ENCODE measurements at regions not wholly inside any gene's neighbourhood (a gene's known extent, or its start where the extent isn't known, plus 50 kb on each side); places are given as distances from the start of the nearest gene placed in this dataset.

- H3K27me3 ChIP-seq (ENCODE audit: control insufficient read depth in 5 of 5, insufficient read depth in 4 of 5, low read length in 5 of 5), result no peaks in the 10 kb centered on the region
- H3K4me3 ChIP-seq (ENCODE audit: low read depth in 1 of 5, low read length in 5 of 5), result no peak overlapping the region
- H3K9ac ChIP-seq (ENCODE audit: low read length in 5 of 5), result no peak overlapping the region
- peaks cover 0 to 5% (median 0%) of the 10 kb centered on the region in 5 donors for H3K4me1 ChIP-seq (ENCODE audit: control insufficient read depth in 5 of 5, insufficient read depth in 5 of 5, low read length in 5 of 5)
- H3K9me3 ChIP-seq (ENCODE audit: control insufficient read depth in 5 of 5, low read length in 5 of 5), result peaks cover 5 to 12% (median 8%) of the 10 kb centered on the region in 5 donors
- H3K36me3 ChIP-seq (ENCODE audit: control insufficient read depth in 5 of 5, insufficient read depth in 5 of 5, low read length in 5 of 5), result no peaks in the 10 kb centered on the region
- no peak overlapping the region for H3K27ac ChIP-seq (ENCODE audit: low read depth, low read length)
Observed at GRCh38 chr1:78226784-78227183, 181.0 kb downstream of the GIPC2 start.

GRCh38 chr1:78227705-78228635, 182.2 kb downstream of the GIPC2 start:
- Histone ChIP-seq H3K4me1 (ENCODE audit: control insufficient read depth in 5 of 5, insufficient read depth in 5 of 5, low read length in 5 of 5) (peaks cover 0 to 5% (median 0%) of the 10 kb centered on the region in 5 donors), H3K27me3 (ENCODE audit: control insufficient read depth in 5 of 5, insufficient read depth in 4 of 5, low read length in 5 of 5) (no peaks in the 10 kb centered on the region), H3K9me3 (ENCODE audit: control insufficient read depth in 5 of 5, low read length in 5 of 5) (peaks cover 5 to 12% (median 8%) of the 10 kb centered on the region in 5 donors), H3K4me3 (ENCODE audit: low read depth in 1 of 5, low read length in 5 of 5) (no peak overlapping the region), H3K9ac (ENCODE audit: low read length in 5 of 5) (no peak overlapping the region), H3K27ac (ENCODE audit: low read depth, low read length) (no peak overlapping the region), H3K36me3 (ENCODE audit: control insufficient read depth in 5 of 5, insufficient read depth in 5 of 5, low read length in 5 of 5) (no peaks in the 10 kb centered on the region)

- Histone ChIP-seq H3K36me3 (ENCODE audit: control insufficient read depth in 5 of 5, insufficient read depth in 5 of 5, low read length in 5 of 5) (no peaks in the 10 kb centered on the region), H3K4me1 (ENCODE audit: control insufficient read depth in 5 of 5, insufficient read depth in 5 of 5, low read length in 5 of 5) (peaks cover 0 to 5% (median 0%) of the 10 kb centered on the region in 5 donors), H3K9ac (ENCODE audit: low read length in 5 of 5) (no peak overlapping the region), H3K27ac (ENCODE audit: low read depth, low read length) (no peak overlapping the region), H3K4me3 (ENCODE audit: low read depth in 1 of 5, low read length in 5 of 5) (no peak overlapping the region), H3K27me3 (ENCODE audit: control insufficient read depth in 5 of 5, insufficient read depth in 4 of 5, low read length in 5 of 5) (no peaks in the 10 kb centered on the region), H3K9me3 (ENCODE audit: control insufficient read depth in 5 of 5, low read length in 5 of 5) (peaks cover 5 to 12% (median 8%) of the 10 kb centered on the region in 5 donors)
Observed at GRCh38 chr1:78229344-78229743, 183.6 kb downstream of the GIPC2 start.

- no peaks in the 10 kb centered on the region for H3K27me3 ChIP-seq (ENCODE audit: control insufficient read depth in 5 of 5, insufficient read depth in 4 of 5, low read length in 5 of 5)
- peaks cover 0 to 5% (median 0%) of the 10 kb centered on the region in 5 donors for H3K4me1 ChIP-seq (ENCODE audit: control insufficient read depth in 5 of 5, insufficient read depth in 5 of 5, low read length in 5 of 5)
- no peak overlapping the region for H3K27ac ChIP-seq (ENCODE audit: low read depth, low read length)
- H3K4me3 ChIP-seq (ENCODE audit: low read depth in 1 of 5, low read length in 5 of 5), result no peak overlapping the region
- no peaks in the 10 kb centered on the region for H3K36me3 ChIP-seq (ENCODE audit: control insufficient read depth in 5 of 5, insufficient read depth in 5 of 5, low read length in 5 of 5)
- H3K9me3 ChIP-seq (ENCODE audit: control insufficient read depth in 5 of 5, low read length in 5 of 5), result peaks cover 5 to 11% (median 6%) of the 10 kb centered on the region in 5 donors
- H3K9ac ChIP-seq (ENCODE audit: low read length in 5 of 5), result no peak overlapping the region
Observed at GRCh38 chr1:78231477-78231876, 185.7 kb downstream of the GIPC2 start.

- H3K9ac ChIP-seq (ENCODE audit: low read length in 5 of 5), result no peak overlapping the region
- H3K4me1 ChIP-seq (ENCODE audit: control insufficient read depth in 5 of 5, insufficient read depth in 5 of 5, low read length in 5 of 5), result peaks cover 0 to 5% (median 0%) of the 10 kb centered on the region in 5 donors
- no peak overlapping the region for H3K4me3 ChIP-seq (ENCODE audit: low read depth in 1 of 5, low read length in 5 of 5)
- no peak overlapping the region for H3K27ac ChIP-seq (ENCODE audit: low read depth, low read length)
- H3K9me3 ChIP-seq (ENCODE audit: control insufficient read depth in 5 of 5, low read length in 5 of 5), result peaks cover 2 to 7% (median 3%) of the 10 kb centered on the region in 5 donors
- H3K36me3 ChIP-seq (ENCODE audit: control insufficient read depth in 5 of 5, insufficient read depth in 5 of 5, low read length in 5 of 5), result no peaks in the 10 kb centered on the region
- H3K27me3 ChIP-seq (ENCODE audit: control insufficient read depth in 5 of 5, insufficient read depth in 4 of 5, low read length in 5 of 5), result no peaks in the 10 kb centered on the region
Observed at GRCh38 chr1:78231894-78232293, 186.1 kb downstream of the GIPC2 start.

GRCh38 chr1:78232630-78233029, 186.9 kb downstream of the GIPC2 start:
- Histone ChIP-seq H3K27me3 (ENCODE audit: control insufficient read depth in 5 of 5, insufficient read depth in 4 of 5, low read length in 5 of 5) (no peaks in the 10 kb centered on the region), H3K36me3 (ENCODE audit: control insufficient read depth in 5 of 5, insufficient read depth in 5 of 5, low read length in 5 of 5) (no peaks in the 10 kb centered on the region), H3K9ac (ENCODE audit: low read length in 5 of 5) (no peak overlapping the region), H3K9me3 (ENCODE audit: control insufficient read depth in 5 of 5, low read length in 5 of 5) (no peaks in the 10 kb centered on the region), H3K4me1 (ENCODE audit: control insufficient read depth in 5 of 5, insufficient read depth in 5 of 5, low read length in 5 of 5) (peaks cover 0 to 5% (median 0%) of the 10 kb centered on the region in 5 donors), H3K4me3 (ENCODE audit: low read depth in 1 of 5, low read length in 5 of 5) (no peak overlapping the region), H3K27ac (ENCODE audit: low read depth, low read length) (no peak overlapping the region)

- no peaks in the 10 kb centered on the region for H3K36me3 ChIP-seq (ENCODE audit: control insufficient read depth in 5 of 5, insufficient read depth in 5 of 5, low read length in 5 of 5)
- H3K4me1 ChIP-seq (ENCODE audit: control insufficient read depth in 5 of 5, insufficient read depth in 5 of 5, low read length in 5 of 5), result no peaks in the 10 kb centered on the region
- H3K9ac ChIP-seq (ENCODE audit: low read length in 5 of 5), result no peak overlapping the region
Observed at GRCh38 chr1:78234496-78234895, 188.7 kb downstream of the GIPC2 start.

GRCh38 chr1:78236716-78237115, 190.9 kb downstream of the GIPC2 start:
- Histone ChIP-seq H3K36me3 (ENCODE audit: control insufficient read depth in 5 of 5, insufficient read depth in 5 of 5, low read length in 5 of 5) (no peaks in the 10 kb centered on the region), H3K9ac (ENCODE audit: low read length in 5 of 5) (no peak overlapping the region), H3K4me1 (ENCODE audit: control insufficient read depth in 5 of 5, insufficient read depth in 5 of 5, low read length in 5 of 5) (no peaks in the 10 kb centered on the region), H3K27me3 (ENCODE audit: control insufficient read depth in 5 of 5, insufficient read depth in 4 of 5, low read length in 5 of 5) (no peaks in the 10 kb centered on the region), H3K27ac (ENCODE audit: low read depth, low read length) (no peak overlapping the region), H3K9me3 (ENCODE audit: control insufficient read depth in 5 of 5, low read length in 5 of 5) (peaks cover 0 to 8% (median 0%) of the 10 kb centered on the region in 5 donors), H3K4me3 (ENCODE audit: low read depth in 1 of 5, low read length in 5 of 5) (no peak overlapping the region)

More at GRCh38 chr1:78234496-78234895, 188.7 kb downstream of the GIPC2 start:
- H3K27me3 ChIP-seq (ENCODE audit: control insufficient read depth in 5 of 5, insufficient read depth in 4 of 5, low read length in 5 of 5), result no peaks in the 10 kb centered on the region
- peaks cover 0 to 4% (median 0%) of the 10 kb centered on the region in 5 donors for H3K9me3 ChIP-seq (ENCODE audit: control insufficient read depth in 5 of 5, low read length in 5 of 5)
- H3K27ac ChIP-seq (ENCODE audit: low read depth, low read length), result no peak overlapping the region
- H3K4me3 ChIP-seq (ENCODE audit: low read depth in 1 of 5, low read length in 5 of 5), result no peak overlapping the region

- Histone ChIP-seq H3K27me3 (ENCODE audit: control insufficient read depth in 5 of 5, insufficient read depth in 4 of 5, low read length in 5 of 5) (no peaks in the 10 kb centered on the region), H3K9ac (ENCODE audit: low read length in 5 of 5) (no peak overlapping the region), H3K4me1 (ENCODE audit: control insufficient read depth in 5 of 5, insufficient read depth in 5 of 5, low read length in 5 of 5) (no peaks in the 10 kb centered on the region), H3K4me3 (ENCODE audit: low read depth in 1 of 5, low read length in 5 of 5) (no peak overlapping the region), H3K36me3 (ENCODE audit: control insufficient read depth in 5 of 5, insufficient read depth in 5 of 5, low read length in 5 of 5) (no peaks in the 10 kb centered on the region), H3K27ac (ENCODE audit: low read depth, low read length) (no peak overlapping the region), H3K9me3 (ENCODE audit: control insufficient read depth in 5 of 5, low read length in 5 of 5) (peaks cover 0 to 8% (median 0%) of the 10 kb centered on the region in 5 donors)
Observed at GRCh38 chr1:78237364-78237916, 191.7 kb downstream of the GIPC2 start.

GRCh38 chr1:78240191-78240590, 194.4 kb downstream of the GIPC2 start:
- peaks cover 0 to 8% (median 0%) of the 10 kb centered on the region in 5 donors for H3K9me3 ChIP-seq (ENCODE audit: control insufficient read depth in 5 of 5, low read length in 5 of 5)
- H3K4me1 ChIP-seq (ENCODE audit: control insufficient read depth in 5 of 5, insufficient read depth in 5 of 5, low read length in 5 of 5), result no peaks in the 10 kb centered on the region
- H3K4me3 ChIP-seq (ENCODE audit: low read depth in 1 of 5, low read length in 5 of 5), result no peak overlapping the region
- no peak overlapping the region for H3K27ac ChIP-seq (ENCODE audit: low read depth, low read length)
- H3K27me3 ChIP-seq (ENCODE audit: control insufficient read depth in 5 of 5, insufficient read depth in 4 of 5, low read length in 5 of 5), result no peaks in the 10 kb centered on the region
- no peaks in the 10 kb centered on the region for H3K36me3 ChIP-seq (ENCODE audit: control insufficient read depth in 5 of 5, insufficient read depth in 5 of 5, low read length in 5 of 5)
- no peak overlapping the region for H3K9ac ChIP-seq (ENCODE audit: low read length in 5 of 5)

Data from subcutaneous abdominal adipose tissue (tissue), 5 donors.